ENCODE measurements at regions not wholly inside any gene's neighbourhood (a gene's known extent, or its start where the extent isn't known, plus 50 kb on each side); places are given as distances from the start of the nearest gene placed in this dataset.
"Not testable (repeated sequence)": the region's sequence is repeated elsewhere in the genome, so short reads cannot be mapped to it uniquely, and the experiment has no call there.

GRCh38 chr1:197850918-197851317 lies 51.5 kb upstream of the C1orf53 start:
- Mint-ChIP-seq H3K27me3 (peaks cover 5 to 14% (median 11%) of the 10 kb centered on the region in 3 donors), H3K36me3 (no peaks in the 10 kb centered on the region), H3K9me3 (no peaks in the 10 kb centered on the region), H3K4me3 (no peak overlapping the region), H3K27ac (no peak overlapping the region), H3K4me1 (no peaks in the 10 kb centered on the region)
- DNase-seq (no peak), ATAC-seq (ENCODE audit: low read depth in 2 of 2) (no peak)

- Mint-ChIP-seq H3K4me3 (no peak overlapping the region), H3K4me1 (no peaks in the 10 kb centered on the region), H3K9me3 (no peaks in the 10 kb centered on the region), H3K27me3 (peaks cover 5 to 16% (median 11%) of the 10 kb centered on the region in 3 donors), H3K27ac (peak overlapping the region in 1 of 6 donors; percentile 39), H3K36me3 (no peaks in the 10 kb centered on the region)
- ATAC-seq (ENCODE audit: low read depth in 2 of 2) (no peak), DNase-seq (no peak)
Measured at GRCh38 chr1:197850042-197850441, 52.4 kb upstream of the C1orf53 start.

- Mint-ChIP-seq H3K4me1 (no peaks in the 10 kb centered on the region), H3K4me3 (no peak overlapping the region), H3K9me3 (no peaks in the 10 kb centered on the region), H3K27ac (no peak overlapping the region), H3K27me3 (peaks cover 5 to 16% (median 11%) of the 10 kb centered on the region in 3 donors), H3K36me3 (no peaks in the 10 kb centered on the region)
- ATAC-seq (ENCODE audit: low read depth in 2 of 2) (no peak), DNase-seq (no peak)
Measured at GRCh38 chr1:197848350-197848749, 54.1 kb upstream of the C1orf53 start.

- H3K4me3 Mint-ChIP-seq = peak overlapping the region in 1 of 8 donors; percentile 61
- peaks cover 0 to 8% (median 5%) of the 10 kb centered on the region in 3 donors for H3K27me3 Mint-ChIP-seq
- no peaks in the 10 kb centered on the region for H3K4me1 Mint-ChIP-seq
- no peaks in the 10 kb centered on the region for H3K36me3 Mint-ChIP-seq
- DNase-seq = no peak
- no peak for ATAC-seq (ENCODE audit: low read depth in 2 of 2)
- H3K27ac Mint-ChIP-seq = no peak overlapping the region
- no peaks in the 10 kb centered on the region for H3K9me3 Mint-ChIP-seq
Measured at GRCh38 chr1:197845886-197846285, 56.5 kb upstream of the C1orf53 start.

- DNase-seq (no peak), ATAC-seq (ENCODE audit: low read depth in 2 of 2) (no peak)
- H3K36me3 Mint-ChIP-seq = no peaks in the 10 kb centered on the region
- H3K9me3 Mint-ChIP-seq = no peaks in the 10 kb centered on the region
- H3K27ac Mint-ChIP-seq = no peak overlapping the region
- no peaks in the 10 kb centered on the region for H3K4me1 Mint-ChIP-seq
- peaks cover 0 to 8% (median 0%) of the 10 kb centered on the region in 3 donors for H3K27me3 Mint-ChIP-seq
- no peak overlapping the region for H3K4me3 Mint-ChIP-seq
Measured at GRCh38 chr1:197844651-197845050, 57.8 kb upstream of the C1orf53 start.

GRCh38 chr1:197843401-197843800 lies 59.0 kb upstream of the C1orf53 start:
- ATAC-seq (ENCODE audit: low read depth in 2 of 2) = no peak
- Mint-ChIP-seq H3K9me3 (no peaks in the 10 kb centered on the region), H3K4me1 (no peaks in the 10 kb centered on the region), H3K27ac (no peak overlapping the region), H3K27me3 (peaks cover 0 to 8% (median 0%) of the 10 kb centered on the region in 3 donors), H3K4me3 (no peak overlapping the region), H3K36me3 (no peaks in the 10 kb centered on the region)
- no peak for DNase-seq

GRCh38 chr1:197842646-197843045 lies 59.8 kb upstream of the C1orf53 start:
- no peak overlapping the region for H3K4me3 Mint-ChIP-seq
- H3K27me3 Mint-ChIP-seq = peaks cover 0 to 8% (median 0%) of the 10 kb centered on the region in 3 donors
- no peak for DNase-seq
- ATAC-seq (ENCODE audit: low read depth in 2 of 2) = no peak
- no peak overlapping the region for H3K27ac Mint-ChIP-seq
- no peaks in the 10 kb centered on the region for H3K4me1 Mint-ChIP-seq
- no peaks in the 10 kb centered on the region for H3K9me3 Mint-ChIP-seq
- H3K36me3 Mint-ChIP-seq = no peaks in the 10 kb centered on the region

- H3K4me3 Mint-ChIP-seq = no peak overlapping the region
- no peaks in the 10 kb centered on the region for H3K4me1 Mint-ChIP-seq
- H3K27me3 Mint-ChIP-seq = peaks cover 0 to 8% (median 0%) of the 10 kb centered on the region in 3 donors
- ATAC-seq (ENCODE audit: low read depth in 2 of 2) (no peak), DNase-seq (no peak)
- H3K27ac Mint-ChIP-seq = no peak overlapping the region
- no peaks in the 10 kb centered on the region for H3K9me3 Mint-ChIP-seq
- H3K36me3 Mint-ChIP-seq = no peaks in the 10 kb centered on the region
Measured at GRCh38 chr1:197841883-197842553, 60.4 kb upstream of the C1orf53 start.

GRCh38 chr1:197841158-197841557 lies 61.3 kb upstream of the C1orf53 start:
- H3K36me3 Mint-ChIP-seq = no peaks in the 10 kb centered on the region
- H3K4me1 Mint-ChIP-seq = no peaks in the 10 kb centered on the region
- DNase-seq (no peak), ATAC-seq (ENCODE audit: low read depth in 2 of 2) (no peak)
- H3K27me3 Mint-ChIP-seq = peaks cover 0 to 5% (median 0%) of the 10 kb centered on the region in 3 donors
- H3K4me3 Mint-ChIP-seq = no peak overlapping the region
- H3K9me3 Mint-ChIP-seq = no peaks in the 10 kb centered on the region
- no peak overlapping the region for H3K27ac Mint-ChIP-seq

- not testable (repeated sequence) for ATAC-seq (ENCODE audit: low read depth in 2 of 2); H3K9me3 Mint-ChIP-seq; H3K36me3 Mint-ChIP-seq; H3K27me3 Mint-ChIP-seq; DNase-seq; H3K4me3 Mint-ChIP-seq; H3K4me1 Mint-ChIP-seq
- peak overlapping the region in 3 of 6 donors; percentile 16 to 60 (median 18) for H3K27ac Mint-ChIP-seq
Measured at GRCh38 chr1:197839786-197840185, 62.6 kb upstream of the C1orf53 start.

GRCh38 chr1:197838836-197839235 lies 63.6 kb upstream of the DENND1B start:
- H3K27ac Mint-ChIP-seq = no peak overlapping the region
- DNase-seq (no peak), ATAC-seq (ENCODE audit: low read depth in 2 of 2) (no peak)
- no peak overlapping the region for H3K4me3 Mint-ChIP-seq
- H3K27me3 Mint-ChIP-seq = no peaks in the 10 kb centered on the region
- H3K9me3 Mint-ChIP-seq = no peaks in the 10 kb centered on the region
- no peaks in the 10 kb centered on the region for H3K36me3 Mint-ChIP-seq
- H3K4me1 Mint-ChIP-seq = no peaks in the 10 kb centered on the region

GRCh38 chr1:197837911-197838310 lies 62.6 kb upstream of the DENND1B start:
- no peaks in the 10 kb centered on the region for H3K4me1 Mint-ChIP-seq
- peaks cover 0 to 3% (median 0%) of the 10 kb centered on the region in 7 donors for H3K9me3 Mint-ChIP-seq
- no peaks in the 10 kb centered on the region for H3K36me3 Mint-ChIP-seq
- H3K4me3 Mint-ChIP-seq = no peak overlapping the region
- ATAC-seq (ENCODE audit: low read depth in 2 of 2) (no peak), DNase-seq (no peak)
- H3K27ac Mint-ChIP-seq = no peak overlapping the region
- no peaks in the 10 kb centered on the region for H3K27me3 Mint-ChIP-seq

- not testable (repeated sequence) for H3K9me3 Mint-ChIP-seq; H3K4me3 Mint-ChIP-seq; DNase-seq; ATAC-seq (ENCODE audit: low read depth in 2 of 2); H3K27ac Mint-ChIP-seq; H3K36me3 Mint-ChIP-seq; H3K27me3 Mint-ChIP-seq; H3K4me1 Mint-ChIP-seq
Measured at GRCh38 chr1:197836356-197836755, 61.1 kb upstream of the DENND1B start.

GRCh38 chr1:197829011-197829410 lies 53.7 kb upstream of the DENND1B start:
- H3K4me3 Mint-ChIP-seq; H3K4me1 Mint-ChIP-seq; H3K27ac Mint-ChIP-seq; ATAC-seq (ENCODE audit: low read depth in 2 of 2); H3K9me3 Mint-ChIP-seq; H3K36me3 Mint-ChIP-seq; DNase-seq: not testable (repeated sequence)
- H3K27me3 Mint-ChIP-seq = peaks cover 0 to 12% (median 0%) of the 10 kb centered on the region in 3 donors

Measured in naive B cell (primary cell).